ENCODE measurements at regions not wholly inside any gene's neighbourhood (a gene's known extent, or its start where the extent isn't known, plus 50 kb on each side); places are given as distances from the start of the nearest gene placed in this dataset.
"Not testable (repeated sequence)": the region's sequence is repeated elsewhere in the genome, so short reads cannot be mapped to it uniquely, and the experiment has no call there.

- no peak for DNase-seq (ENCODE audit: low read depth in 3 of 3)
Observed at GRCh38 chr9:113664181-113664875, 200.8 kb downstream of the RGS3 start.

GRCh38 chr9:113665064-113665463 lies 201.5 kb downstream of the RGS3 start:
- no peak for DNase-seq (ENCODE audit: low read depth in 3 of 3)

GRCh38 chr9:113665756-113666155 lies 202.2 kb downstream of the RGS3 start:
- no peak for DNase-seq (ENCODE audit: low read depth in 3 of 3)

- DNase-seq (ENCODE audit: low read depth in 3 of 3), result no peak
Observed at GRCh38 chr9:113668061-113668460, 204.5 kb downstream of the RGS3 start.

GRCh38 chr9:113669522-113670115 lies 206.1 kb downstream of the RGS3 start:
- no peak for DNase-seq (ENCODE audit: low read depth in 3 of 3)

GRCh38 chr9:113673726-113674125 lies 202.4 kb upstream of the ZNF618 start:
- DNase-seq (ENCODE audit: low read depth in 3 of 3), result no peak

DNA sequence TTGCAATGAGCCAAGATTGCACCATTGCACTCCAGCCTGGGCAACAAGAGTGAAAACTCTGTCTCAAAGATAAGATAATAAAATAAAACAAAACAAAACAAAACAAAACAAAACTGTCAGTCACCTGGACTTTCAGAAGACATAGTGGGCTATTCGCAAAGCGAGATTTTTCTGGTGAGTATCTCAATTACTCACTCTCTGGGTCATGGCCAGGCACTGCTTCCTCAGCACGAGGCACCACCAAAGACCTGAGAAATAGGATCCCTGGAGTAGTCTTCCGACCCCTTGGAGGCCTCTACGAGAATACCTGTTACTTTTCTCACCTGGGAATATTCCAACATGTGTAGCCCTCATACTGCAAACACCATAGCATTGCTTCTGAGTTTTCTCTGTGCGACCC lies 201.7 kb upstream of the ZNF618 start:
- DNase-seq (ENCODE audit: low read depth in 3 of 3), result no peak

DNA sequence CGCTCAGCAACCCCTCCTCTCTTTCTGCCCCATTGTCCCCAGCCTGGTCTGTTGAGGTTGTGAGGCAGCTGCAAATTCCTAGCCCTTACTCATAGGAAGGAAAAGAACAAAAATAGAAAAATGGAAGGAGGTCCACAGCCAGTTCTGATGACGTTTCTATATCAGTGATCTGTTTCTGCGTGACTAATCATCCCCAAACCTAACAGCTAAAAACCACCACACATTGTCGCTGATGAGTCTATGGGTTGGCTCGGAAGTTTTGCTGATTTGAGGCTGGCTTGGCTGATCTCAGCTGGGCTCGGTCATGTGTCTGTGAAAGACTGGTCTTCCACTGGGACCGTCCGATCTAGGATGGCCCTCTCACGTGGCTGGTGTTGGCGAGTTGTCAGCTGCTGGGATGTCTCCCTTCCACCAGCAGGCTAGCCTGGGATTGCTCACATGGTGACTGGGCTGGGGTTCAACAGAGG lies 200.6 kb upstream of the ZNF618 start:
- no peak for DNase-seq (ENCODE audit: low read depth in 3 of 3)

DNA sequence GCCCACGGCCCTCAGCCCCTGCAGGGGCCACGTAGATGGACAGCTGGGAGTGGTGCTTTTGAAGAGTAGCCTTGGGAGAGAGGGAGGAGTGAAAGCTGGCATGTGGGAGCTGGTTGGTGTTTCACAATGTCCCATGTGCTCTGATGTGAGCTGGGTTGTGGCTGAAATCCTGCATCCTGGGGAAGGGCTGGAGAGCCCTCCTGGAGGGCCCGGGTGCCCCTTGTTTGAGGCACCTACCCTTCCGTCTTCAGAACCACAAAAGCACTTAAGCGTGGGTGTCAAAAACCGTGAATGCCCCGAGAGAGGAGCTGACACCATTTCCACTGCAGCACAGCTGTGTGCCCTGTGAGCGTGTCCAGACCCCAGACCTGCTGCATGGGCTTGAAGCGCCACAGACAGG lies 199.1 kb upstream of the ZNF618 start:
- no peak for DNase-seq (ENCODE audit: low read depth in 3 of 3)

DNA sequence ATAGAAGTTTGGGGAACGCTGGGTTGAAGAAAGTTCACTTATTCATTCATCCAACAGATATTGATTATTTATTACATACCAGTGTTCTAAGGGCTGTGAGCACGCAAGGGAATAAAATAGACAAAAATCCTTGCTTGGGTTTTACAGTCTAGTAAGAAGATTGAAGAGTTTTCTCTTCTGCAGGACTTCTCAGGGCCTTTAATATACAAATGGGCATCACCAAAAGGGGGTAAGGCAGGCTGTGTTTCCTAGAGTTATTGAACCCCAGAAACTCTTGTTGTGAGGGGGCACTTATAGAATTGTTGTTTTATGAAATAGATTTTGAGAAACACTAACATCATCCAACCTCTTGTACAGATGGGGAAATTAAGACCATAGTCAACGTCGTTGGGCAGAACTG lies 198.5 kb upstream of the ZNF618 start:
- DNase-seq (ENCODE audit: low read depth in 3 of 3), result no peak

DNA sequence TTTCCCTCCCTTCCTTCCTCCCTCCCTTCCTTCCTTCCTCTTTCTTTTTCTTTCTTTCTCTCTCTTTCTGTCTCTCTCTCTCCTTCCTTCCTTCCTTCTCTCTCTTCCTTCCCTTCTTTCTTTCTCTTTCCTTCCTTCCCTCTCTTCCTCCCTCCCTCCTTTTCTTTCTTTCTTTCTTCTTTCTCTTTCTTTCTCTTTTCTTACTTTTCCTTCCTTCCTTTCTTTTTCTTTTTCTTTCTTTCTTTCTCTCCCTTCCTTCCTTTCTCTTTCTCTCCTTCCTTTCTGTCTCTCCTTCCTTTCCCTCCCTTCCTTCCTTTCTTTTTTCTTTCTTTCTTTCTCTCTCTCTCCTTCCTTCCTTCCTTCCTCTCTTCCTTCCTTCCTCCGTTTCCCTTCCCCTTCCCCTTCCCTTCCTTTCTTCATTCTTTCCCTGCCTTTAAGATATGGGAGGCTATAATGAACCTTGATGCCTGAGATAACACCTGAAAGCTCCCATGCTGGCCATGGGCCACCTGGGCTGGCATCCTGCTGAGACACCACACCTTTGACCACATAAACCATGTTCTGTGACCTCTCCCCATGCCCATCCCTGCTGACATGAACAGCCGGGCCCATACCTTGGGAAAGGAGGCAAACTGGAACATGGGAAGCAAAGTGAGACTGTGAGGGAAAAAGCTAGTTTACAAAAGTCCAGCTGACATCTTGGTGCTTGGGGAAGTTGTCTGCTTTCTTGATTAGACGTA lies 197.8 kb upstream of the ZNF618 start:
- no peak for DNase-seq (ENCODE audit: low read depth in 3 of 3)

DNA sequence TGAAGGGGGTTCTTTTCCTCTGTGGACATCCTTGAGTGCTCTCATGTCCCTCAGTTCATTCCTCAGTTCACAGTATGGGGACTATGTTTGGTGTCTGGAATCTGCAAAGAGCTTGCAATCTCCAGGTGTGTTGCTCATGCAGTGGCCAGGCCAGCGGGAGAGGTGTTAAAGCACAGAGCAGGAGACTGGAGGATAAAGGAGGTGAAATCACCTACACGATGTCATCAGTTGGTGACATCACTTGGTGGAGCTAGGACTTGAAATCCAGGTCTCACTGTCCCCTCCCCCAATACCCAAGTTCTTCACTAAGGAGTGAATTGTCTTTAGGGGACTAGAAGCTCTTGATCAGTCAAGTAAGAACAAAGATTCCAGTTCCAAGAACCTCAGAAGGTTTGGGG lies 197.3 kb upstream of the ZNF618 start:
- DNase-seq (ENCODE audit: low read depth in 3 of 3), result no peak

GRCh38 chr9:113682297-113682771 lies 193.8 kb upstream of the ZNF618 start:
- DNase-seq (ENCODE audit: low read depth in 3 of 3), result peak in 1 of 3 experiments; percentile 42

- not testable (repeated sequence) for DNase-seq (ENCODE audit: low read depth in 3 of 3)
Observed at GRCh38 chr9:113685636-113686035, 190.5 kb upstream of the ZNF618 start.

DNA sequence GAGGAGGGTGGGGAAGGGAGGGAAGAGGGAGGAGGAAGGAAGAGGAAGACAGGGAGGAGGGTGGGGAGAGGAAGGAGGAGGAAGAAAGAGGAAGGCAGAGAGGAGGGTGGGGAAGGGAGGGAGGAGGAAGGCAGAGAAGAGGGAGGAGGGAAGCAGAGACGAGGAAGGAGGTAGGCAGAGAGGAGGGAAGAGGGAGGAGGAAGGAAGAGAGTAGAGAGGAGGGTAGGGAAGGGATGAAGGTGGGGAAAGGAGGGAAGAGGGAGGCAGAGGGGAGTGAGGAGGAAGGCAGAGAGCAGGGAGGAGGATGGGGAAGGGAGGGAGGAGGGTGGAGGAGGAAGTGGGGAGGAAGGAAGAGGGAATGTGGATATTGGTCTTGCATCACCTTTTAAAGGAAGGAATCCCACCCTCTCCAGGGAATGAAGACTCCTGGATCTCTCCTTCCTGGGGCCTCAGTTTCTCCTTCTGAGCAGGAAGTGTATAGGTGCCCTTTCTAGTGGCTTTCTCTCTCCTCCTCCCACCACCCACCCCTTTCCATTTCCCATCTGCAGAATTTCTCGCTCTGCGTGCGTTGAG lies 188.9 kb upstream of the ZNF618 start:
- no peak for DNase-seq (ENCODE audit: low read depth in 3 of 3)

DNA sequence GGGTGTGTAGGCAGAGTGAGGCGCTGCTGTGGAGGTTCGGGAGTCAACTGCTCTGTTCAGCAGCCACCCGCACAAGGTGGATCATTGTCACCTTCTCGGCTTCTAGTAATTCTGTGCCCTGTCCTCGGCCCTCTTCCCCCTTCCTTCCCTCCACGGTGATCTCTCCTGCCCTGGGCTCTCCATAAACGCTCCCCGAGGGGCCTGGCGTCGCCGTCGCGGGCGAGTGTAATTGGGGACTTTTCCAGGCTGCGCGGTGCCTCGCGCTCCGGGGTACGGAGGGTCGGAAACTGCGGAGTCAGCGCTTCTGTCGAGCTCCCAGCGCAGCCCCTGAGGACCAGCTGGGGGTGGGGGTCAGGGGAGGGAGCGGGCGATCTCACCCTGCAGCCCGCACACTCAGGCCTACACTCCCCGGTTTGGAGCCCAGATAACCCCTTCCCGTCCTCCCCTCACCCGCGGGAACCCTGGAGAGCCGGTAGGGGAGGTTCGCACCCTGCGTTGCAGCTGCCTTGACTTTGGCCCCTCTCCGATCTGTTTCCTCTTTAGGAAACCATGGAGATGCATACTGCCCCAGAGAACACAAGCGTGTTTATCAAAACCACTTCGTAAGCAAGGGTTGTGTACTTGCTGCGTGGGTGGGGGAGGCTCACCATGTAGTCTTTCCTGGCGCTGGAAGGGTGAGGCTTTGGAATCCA lies 188.3 kb upstream of the ZNF618 start:
- DNase-seq (ENCODE audit: low read depth in 3 of 3), result peak in 1 of 3 experiments; percentile 4

DNA sequence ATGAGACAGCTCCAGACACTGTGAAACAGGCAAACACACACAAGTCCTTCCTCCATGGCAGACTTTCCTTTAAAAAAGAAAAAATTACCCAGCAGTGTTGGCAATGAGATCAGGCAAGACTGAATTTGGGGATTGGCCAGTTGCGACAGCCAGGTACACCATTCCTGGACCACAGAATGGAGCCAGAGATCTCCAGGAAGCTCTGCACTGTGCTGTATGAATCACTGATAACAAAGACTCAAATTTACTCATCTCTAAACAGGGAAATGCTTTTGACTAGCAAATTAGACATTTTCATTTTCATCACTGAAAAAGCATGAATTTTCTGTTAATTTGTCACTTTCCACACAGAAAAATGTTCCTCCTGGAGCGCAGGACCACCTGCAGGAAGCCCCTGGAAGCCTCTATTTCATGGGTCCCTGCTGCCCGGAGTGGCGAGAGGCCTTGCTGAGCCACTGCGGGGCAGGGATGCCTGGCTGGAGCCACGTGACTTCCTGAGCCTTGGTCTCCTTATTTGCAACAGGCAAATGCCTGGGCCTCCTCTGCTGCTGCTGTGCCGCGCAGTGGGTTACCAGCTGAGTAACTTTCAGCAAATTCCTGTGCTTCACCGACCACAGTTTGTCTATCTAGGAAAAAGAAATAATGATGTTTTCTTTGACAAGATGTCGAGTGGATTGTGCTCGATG lies 185.9 kb upstream of the ZNF618 start:
- no peak for DNase-seq (ENCODE audit: low read depth in 3 of 3)

DNA sequence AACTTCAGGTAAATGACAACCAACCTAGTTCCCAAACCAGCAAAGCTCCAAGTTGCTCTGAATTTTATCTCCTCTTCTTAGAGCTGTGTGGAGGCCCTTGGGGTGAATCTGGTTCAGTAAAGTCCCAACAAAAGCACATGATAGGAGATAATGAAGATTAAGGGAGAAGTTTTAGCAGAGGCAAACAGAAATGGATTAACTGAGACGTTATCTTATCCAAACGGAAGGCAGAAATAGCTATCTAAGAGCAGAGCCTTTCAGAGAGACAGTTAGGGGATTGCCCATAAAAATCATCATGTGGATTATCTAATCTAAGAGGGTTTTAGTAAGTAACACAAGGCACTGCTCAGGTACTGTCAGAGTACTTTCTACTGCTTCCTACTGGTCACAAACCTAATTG lies 183.9 kb upstream of the ZNF618 start:
- no peak for DNase-seq (ENCODE audit: low read depth in 3 of 3)

GRCh38 chr9:113694912-113695311 lies 181.2 kb upstream of the ZNF618 start:
- DNase-seq (ENCODE audit: low read depth in 3 of 3), result no peak

- no peak for DNase-seq (ENCODE audit: low read depth in 3 of 3)
Observed at GRCh38 chr9:113695440-113695851, 180.7 kb upstream of the ZNF618 start.

- DNase-seq (ENCODE audit: low read depth in 3 of 3), result no peak
Observed at GRCh38 chr9:113695901-113696300, 180.2 kb upstream of the ZNF618 start.

Data from stimulated activated CD4-positive, alpha-beta T cell treated with anti-CD3 and anti-CD28 coated beads, TNF-alpha, amount 100 ng/mL, for 24 hours (primary cell).